ENCODE measurements at regions not wholly inside any gene's neighbourhood (a gene's known extent, or its start where the extent isn't known, plus 50 kb on each side); places are given as distances from the start of the nearest gene placed in this dataset.

DNA sequence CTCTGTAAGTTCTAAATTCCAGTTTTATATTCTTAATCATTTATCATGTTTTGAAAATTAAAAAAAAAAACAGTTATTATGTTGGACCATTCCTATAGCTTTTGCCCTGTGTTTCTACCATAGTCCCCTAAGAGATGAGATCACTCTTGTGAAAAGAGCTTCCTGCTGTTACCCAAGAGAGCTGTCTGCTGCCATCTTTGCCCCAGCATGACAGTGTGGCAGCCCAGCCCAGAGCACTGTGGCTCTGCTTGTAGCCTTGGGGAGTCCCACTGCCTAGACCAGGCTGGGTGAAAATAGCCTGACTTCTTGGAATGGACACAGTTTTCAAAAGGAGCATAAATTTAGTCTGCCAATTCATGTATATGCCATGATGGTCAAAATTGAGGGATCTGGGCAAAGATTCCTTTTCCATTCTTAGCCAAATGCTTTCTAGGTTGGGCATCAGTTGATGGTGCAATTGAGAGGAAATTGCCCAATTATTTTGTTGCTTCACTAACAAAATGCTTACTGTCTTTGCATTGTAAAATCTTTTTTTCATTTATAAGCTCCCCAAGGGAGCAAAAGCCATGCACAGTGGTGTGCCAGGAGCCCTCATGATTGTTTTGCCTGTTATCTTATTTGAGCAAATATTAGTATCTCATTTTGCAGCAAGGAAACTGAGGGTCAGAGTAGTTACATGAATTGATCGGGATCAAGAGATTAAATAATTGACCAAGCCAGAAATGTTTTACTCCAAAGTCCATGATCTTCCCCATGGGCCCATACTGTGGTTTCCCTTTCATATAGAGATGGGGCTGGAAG lies 72.8 kb downstream of the ETS2 start:
- DNase-seq (ENCODE audit: low read depth) = no peak
- TF ChIP-seq, protein P1, sequence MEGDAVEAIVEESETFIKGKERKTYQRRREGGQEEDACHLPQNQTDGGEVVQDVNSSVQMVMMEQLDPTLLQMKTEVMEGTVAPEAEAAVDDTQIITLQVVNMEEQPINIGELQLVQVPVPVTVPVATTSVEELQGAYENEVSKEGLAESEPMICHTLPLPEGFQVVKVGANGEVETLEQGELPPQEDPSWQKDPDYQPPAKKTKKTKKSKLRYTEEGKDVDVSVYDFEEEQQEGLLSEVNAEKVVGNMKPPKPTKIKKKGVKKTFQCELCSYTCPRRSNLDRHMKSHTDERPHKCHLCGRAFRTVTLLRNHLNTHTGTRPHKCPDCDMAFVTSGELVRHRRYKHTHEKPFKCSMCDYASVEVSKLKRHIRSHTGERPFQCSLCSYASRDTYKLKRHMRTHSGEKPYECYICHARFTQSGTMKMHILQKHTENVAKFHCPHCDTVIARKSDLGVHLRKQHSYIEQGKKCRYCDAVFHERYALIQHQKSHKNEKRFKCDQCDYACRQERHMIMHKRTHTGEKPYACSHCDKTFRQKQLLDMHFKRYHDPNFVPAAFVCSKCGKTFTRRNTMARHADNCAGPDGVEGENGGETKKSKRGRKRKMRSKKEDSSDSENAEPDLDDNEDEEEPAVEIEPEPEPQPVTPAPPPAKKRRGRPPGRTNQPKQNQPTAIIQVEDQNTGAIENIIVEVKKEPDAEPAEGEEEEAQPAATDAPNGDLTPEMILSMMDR (IDR thresholded peaks at IDR 0.05; ENCODE audit: low read depth, low read length, missing control alignments) = no peak
- no peak overlapping the region for H3K4me3 ChIP-seq (ENCODE audit: low read depth, low read length)

DNA sequence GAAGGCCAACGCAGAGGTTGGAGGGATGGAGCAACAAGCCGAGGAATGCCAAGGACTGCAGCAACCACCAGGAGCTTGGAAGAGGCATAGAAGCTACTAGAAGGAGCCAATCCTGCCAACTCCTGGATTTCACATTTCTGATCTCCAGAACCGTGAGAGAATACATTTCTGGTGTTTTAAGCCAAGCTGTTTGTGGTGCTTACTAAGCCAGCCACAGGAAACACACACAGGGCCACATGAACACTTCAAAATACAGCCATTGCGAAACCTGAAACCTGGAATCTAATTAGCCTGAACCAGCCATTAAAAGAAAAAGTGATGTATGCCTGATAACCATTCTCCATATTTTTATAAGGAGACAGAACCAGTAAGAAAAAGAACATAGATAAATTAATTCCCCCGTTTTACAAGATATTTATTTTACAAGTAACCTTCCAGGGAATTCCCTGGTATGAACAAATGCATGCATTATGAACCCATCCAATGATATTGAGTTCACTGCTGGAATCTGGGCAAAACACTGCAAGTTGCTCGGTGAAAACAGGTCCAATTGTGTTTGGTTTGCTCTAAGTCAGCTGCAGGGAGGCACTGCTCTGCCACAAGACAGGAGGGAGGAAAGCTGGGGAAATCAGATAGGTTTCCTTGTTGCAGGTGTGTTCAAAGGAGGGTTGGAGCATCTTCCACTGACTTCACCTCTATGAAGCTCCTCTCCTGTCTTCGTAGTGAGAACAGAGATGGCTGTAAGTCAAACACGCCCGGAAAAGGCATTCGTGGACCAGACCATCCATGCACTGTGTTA lies 70.2 kb downstream of the ETS2 start:
- no peak overlapping the region for H3K4me3 ChIP-seq (ENCODE audit: low read depth, low read length)
- no peak for DNase-seq (ENCODE audit: low read depth)
- TF ChIP-seq, protein P1 (IDR thresholded peaks at IDR 0.05; ENCODE audit: low read depth, low read length, missing control alignments) = no peak
